BE2C (cell line): ENCODE measurements at regions not wholly inside any gene's neighbourhood (a gene's known extent, or its start where the extent isn't known, plus 50 kb on each side); places are given as distances from the start of the nearest gene placed in this dataset.
"Not testable (repeated sequence)": the region's sequence is repeated elsewhere in the genome, so short reads cannot be mapped to it uniquely, and the experiment has no call there.

ENCODE experiments used
- DNase-seq: peaks from one replicate; pipeline ENCODE4 v3.0.0-alpha.2; 2020
- H3K27me3 ChIP-seq: fragments of 250-450 bp; sonication (Bioruptor Pico); 2 replicates; pipeline ENCODE4 v1.5.1; 2020; ENCODE audit warnings: mild to moderate bottlenecking
- H3K36me3 ChIP-seq: fragments of 250-450 bp; sonication (Bioruptor Pico); 2 replicates; pipeline ENCODE4 v1.5.1; 2020; ENCODE audit warnings: mild to moderate bottlenecking
- H3K4me1 ChIP-seq: fragments of 250-450 bp; sonication (Bioruptor Pico); 2 replicates; pipeline ENCODE4 v1.5.1; 2020
- H3K4me3 ChIP-seq: 2 replicates; pipeline ENCODE4 v1.5.1; 2011; ENCODE audit warnings: low read depth, low read length
- H3K9me3 ChIP-seq: fragments of 250-450 bp; sonication (Bioruptor Pico); 2 replicates; pipeline ENCODE4 v1.5.1; 2020
- CTCF ChIP-seq: IDR thresholded peaks from 2 replicates; pipeline ENCODE4 v1.5.1; 2012; ENCODE audit warnings: mild to moderate bottlenecking, low read depth, low read length

- Histone ChIP-seq H3K9me3 (no peaks in the 10 kb centered on the region), H3K4me1 (no peaks in the 10 kb centered on the region), H3K27me3 (no peaks in the 10 kb centered on the region), H3K4me3 (no peak overlapping the region), H3K36me3 (no peaks in the 10 kb centered on the region)
- DNase-seq: no peak
- no peak for TF ChIP-seq CTCF
Measured at GRCh38 chr9:38249587-38250210, 142.8 kb upstream of the ALDH1B1 start.

- Histone ChIP-seq H3K27me3 (no peaks in the 10 kb centered on the region), H3K4me1 (no peaks in the 10 kb centered on the region), H3K4me3 (no peak overlapping the region), H3K36me3 (no peaks in the 10 kb centered on the region), H3K9me3 (no peaks in the 10 kb centered on the region)
- no peak for DNase-seq
- TF ChIP-seq CTCF: no peak
Measured at GRCh38 chr9:38249049-38249448, 143.5 kb upstream of the ALDH1B1 start.

GRCh38 chr9:38246833-38247232, 145.7 kb upstream of the ALDH1B1 start:
- no peaks in the 10 kb centered on the region for H3K9me3 ChIP-seq
- no peaks in the 10 kb centered on the region for H3K36me3 ChIP-seq
- H3K4me3 ChIP-seq: no peak overlapping the region
- TF ChIP-seq CTCF: no peak
- DNase-seq: no peak
- no peaks in the 10 kb centered on the region for H3K27me3 ChIP-seq
- no peaks in the 10 kb centered on the region for H3K4me1 ChIP-seq

- DNase-seq: no peak
- Histone ChIP-seq H3K27me3 (no peaks in the 10 kb centered on the region), H3K36me3 (no peaks in the 10 kb centered on the region), H3K9me3 (no peaks in the 10 kb centered on the region), H3K4me1 (no peaks in the 10 kb centered on the region), H3K4me3 (no peak overlapping the region)
- no peak for TF ChIP-seq CTCF
Measured at GRCh38 chr9:38244971-38245370, 147.5 kb upstream of the ALDH1B1 start.

- Histone ChIP-seq H3K4me1 (no peaks in the 10 kb centered on the region), H3K4me3 (no peak overlapping the region), H3K36me3 (no peaks in the 10 kb centered on the region), H3K27me3 (no peaks in the 10 kb centered on the region), H3K9me3 (no peaks in the 10 kb centered on the region)
- DNase-seq: no peak
- no peak for TF ChIP-seq CTCF
Measured at GRCh38 chr9:38243993-38244392, 148.5 kb upstream of the ALDH1B1 start.

- not testable (repeated sequence) for DNase-seq, H3K27me3 ChIP-seq
Measured at GRCh38 chr9:38242151-38242550, 150.4 kb upstream of the ALDH1B1 start.

GRCh38 chr9:38240051-38240450, 152.5 kb upstream of the ALDH1B1 start:
- TF ChIP-seq CTCF: no peak
- no peaks in the 10 kb centered on the region for H3K27me3 ChIP-seq
- H3K4me1 ChIP-seq: no peaks in the 10 kb centered on the region
- H3K9me3 ChIP-seq: no peaks in the 10 kb centered on the region
- no peak for DNase-seq
- H3K36me3 ChIP-seq: no peaks in the 10 kb centered on the region
- no peak overlapping the region for H3K4me3 ChIP-seq

More at GRCh38 chr9:38242151-38242550, 150.4 kb upstream of the ALDH1B1 start:
- not testable (repeated sequence) for H3K9me3 ChIP-seq, H3K36me3 ChIP-seq, H3K4me3 ChIP-seq, H3K4me1 ChIP-seq
